GM10266 (cell line): ENCODE measurements at regions not wholly inside any gene's neighbourhood (a gene's known extent, or its start where the extent isn't known, plus 50 kb on each side); places are given as distances from the start of the nearest gene placed in this dataset.

Experiments
- DNase-seq: peaks from one replicate; pipeline ENCODE4 v3.0.0; 2012; ENCODE audit errors: extremely low spot score
- TF ChIP-seq, protein P1 (sequence below): IDR thresholded peaks from 2 replicates; pipeline ENCODE4 v1.5.1; 2012; ENCODE audit warnings: mild to moderate bottlenecking, low read depth; ENCODE audit not compliant: control insufficient read depth, insufficient read depth; ENCODE audit errors: missing control alignments

GRCh38 chr10:29037348-29038113 lies 251.3 kb upstream of the LYZL1 start:
- TF ChIP-seq, protein P1, sequence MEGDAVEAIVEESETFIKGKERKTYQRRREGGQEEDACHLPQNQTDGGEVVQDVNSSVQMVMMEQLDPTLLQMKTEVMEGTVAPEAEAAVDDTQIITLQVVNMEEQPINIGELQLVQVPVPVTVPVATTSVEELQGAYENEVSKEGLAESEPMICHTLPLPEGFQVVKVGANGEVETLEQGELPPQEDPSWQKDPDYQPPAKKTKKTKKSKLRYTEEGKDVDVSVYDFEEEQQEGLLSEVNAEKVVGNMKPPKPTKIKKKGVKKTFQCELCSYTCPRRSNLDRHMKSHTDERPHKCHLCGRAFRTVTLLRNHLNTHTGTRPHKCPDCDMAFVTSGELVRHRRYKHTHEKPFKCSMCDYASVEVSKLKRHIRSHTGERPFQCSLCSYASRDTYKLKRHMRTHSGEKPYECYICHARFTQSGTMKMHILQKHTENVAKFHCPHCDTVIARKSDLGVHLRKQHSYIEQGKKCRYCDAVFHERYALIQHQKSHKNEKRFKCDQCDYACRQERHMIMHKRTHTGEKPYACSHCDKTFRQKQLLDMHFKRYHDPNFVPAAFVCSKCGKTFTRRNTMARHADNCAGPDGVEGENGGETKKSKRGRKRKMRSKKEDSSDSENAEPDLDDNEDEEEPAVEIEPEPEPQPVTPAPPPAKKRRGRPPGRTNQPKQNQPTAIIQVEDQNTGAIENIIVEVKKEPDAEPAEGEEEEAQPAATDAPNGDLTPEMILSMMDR = no peak
- no peak for DNase-seq

GRCh38 chr10:29039091-29039490 lies 249.8 kb upstream of the LYZL1 start:
- TF ChIP-seq, protein P1 = no peak
- no peak for DNase-seq

DNA sequence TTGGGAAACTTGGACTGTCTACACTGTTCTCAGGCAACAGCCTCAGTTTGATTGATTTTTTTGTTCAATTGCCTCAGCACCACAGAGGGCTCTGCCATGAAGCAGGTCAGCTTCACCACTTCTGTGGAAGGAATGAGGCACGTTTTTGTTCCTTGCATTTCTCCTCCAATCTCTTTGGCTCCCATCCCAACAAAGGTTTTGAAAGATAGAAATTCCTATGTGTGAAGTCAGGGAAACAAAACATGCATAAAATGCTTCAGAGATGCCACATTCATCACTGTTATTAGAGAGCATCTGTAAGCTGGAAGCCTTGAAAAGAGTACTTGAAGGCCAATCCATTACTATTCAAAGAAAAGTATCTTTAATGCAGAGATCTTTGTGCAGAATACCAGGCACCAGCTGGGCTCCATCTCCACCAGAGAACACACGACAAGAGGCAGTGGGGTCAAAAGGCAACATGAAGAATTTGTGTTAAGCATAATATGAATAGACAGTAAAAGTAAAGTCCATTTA lies 249.1 kb upstream of the LYZL1 start:
- no peak for DNase-seq

GRCh38 chr10:29041616-29042015 lies 247.3 kb upstream of the LYZL1 start:
- TF ChIP-seq, protein P1 = no peak
- no peak for DNase-seq

More for the DNA sequence above, 249.1 kb upstream of the LYZL1 start:
- TF ChIP-seq, protein P1 = no peak

GRCh38 chr10:29048506-29048905 lies 240.4 kb upstream of the LYZL1 start:
- no peak for DNase-seq
- TF ChIP-seq, protein P1 = no peak

DNA sequence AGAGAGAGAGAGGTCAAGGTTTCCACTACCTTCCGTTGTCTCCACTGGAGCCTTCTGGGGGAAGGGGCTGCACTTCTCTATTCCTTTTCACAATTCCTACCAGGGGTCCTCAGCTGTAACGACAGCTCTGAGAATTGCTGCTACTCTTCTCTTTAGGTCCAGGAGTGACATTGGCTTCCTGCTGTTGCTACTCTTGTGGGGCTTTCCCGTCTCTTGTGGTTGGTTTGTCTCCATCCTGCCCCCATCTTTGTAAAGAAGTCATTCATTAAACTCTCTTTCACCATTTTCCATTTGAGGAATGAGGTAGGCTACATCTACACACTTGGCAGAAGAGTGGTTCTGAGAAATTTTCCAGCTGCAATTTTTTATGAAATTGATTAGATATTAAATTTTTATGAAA lies 238.8 kb upstream of the LYZL1 start:
- no peak for DNase-seq
- TF ChIP-seq, protein P1 = no peak

GRCh38 chr10:29055101-29055500 lies 233.8 kb upstream of the LYZL1 start:
- TF ChIP-seq, protein P1 = no peak
- DNase-seq = no peak
